Type B pancreatic cell (in vitro differentiated cells): ENCODE measurements at regions not wholly inside any gene's neighbourhood (a gene's known extent, or its start where the extent isn't known, plus 50 kb on each side); places are given as distances from the start of the nearest gene placed in this dataset.
"Not testable (repeated sequence)": the region's sequence is repeated elsewhere in the genome, so short reads cannot be mapped to it uniquely, and the experiment has no call there.

Source experiments
- DNase-seq: peaks from one replicate; pipeline ENCODE4 v3.0.0; 2021; ENCODE audit warnings: mixed read lengths; ENCODE audit not compliant: unreplicated experiment; ENCODE audit errors: extremely low spot score
- H3K27ac Mint-ChIP-seq: 2 replicates; pipeline ENCODE4 v1.8.0; 2021; ENCODE audit warnings: mild to moderate bottlenecking, mixed read lengths
- H3K27me3 Mint-ChIP-seq: 2 replicates; pipeline ENCODE4 v1.8.0; 2021; ENCODE audit warnings: mixed read lengths
- H3K36me3 Mint-ChIP-seq: 2 replicates; pipeline ENCODE4 v1.8.0; 2021; ENCODE audit warnings: mixed read lengths
- H3K4me1 Mint-ChIP-seq: one replicate; pipeline ENCODE4 v1.8.0; 2021; ENCODE audit warnings: mixed read lengths; ENCODE audit not compliant: unreplicated experiment
- H3K4me3 Mint-ChIP-seq: 2 replicates; pipeline ENCODE4 v1.8.0; 2021; ENCODE audit warnings: mild to moderate bottlenecking, mixed read lengths
- H3K9me3 Mint-ChIP-seq: 2 replicates; pipeline ENCODE4 v1.8.0; 2021; ENCODE audit warnings: mixed read lengths
- CTCF ChIP-seq: fragments of 200-600 bp; sonication (generic); conservative IDR thresholded peaks from 2 replicates; pipeline ENCODE4 v1.5.0; 2021; ENCODE audit warnings: antibody characterized with exemption, mild to moderate bottlenecking

GRCh38 chr5:125088522-125089105, 342.2 kb upstream of the ZNF608 start:
- no peak for TF ChIP-seq CTCF
- Mint-ChIP-seq H3K4me3 (no peak overlapping the region), H3K9me3 (peaks cover 5% of the 10 kb centered on the region), H3K4me1 (peaks cover under 1% of the 10 kb centered on the region), H3K27me3 (peaks cover under 1% of the 10 kb centered on the region), H3K36me3 (no peaks in the 10 kb centered on the region), H3K27ac (no peak overlapping the region)
- DNase-seq: no peak

DNA sequence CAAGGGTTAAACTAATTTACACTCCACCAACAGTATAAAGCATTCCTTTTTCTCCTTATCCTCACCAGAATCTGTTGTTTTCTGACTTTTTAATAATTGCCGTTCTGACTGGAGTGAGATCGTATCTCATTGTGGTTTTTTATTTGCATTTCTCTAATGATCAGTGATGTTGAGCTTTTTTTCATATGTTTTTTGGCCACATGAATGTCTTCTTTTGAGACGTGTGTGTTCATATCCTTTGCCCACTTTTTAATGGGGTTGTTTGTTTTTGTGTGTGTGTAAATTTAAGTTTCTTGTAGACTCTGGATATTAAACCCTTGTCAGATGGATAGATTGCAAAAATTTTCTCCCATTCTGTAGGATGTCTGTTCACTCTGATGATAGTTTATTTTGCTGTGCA, 345.7 kb upstream of the ZNF608 start:
- not testable (repeated sequence) for H3K27me3 Mint-ChIP-seq, H3K4me1 Mint-ChIP-seq, H3K27ac Mint-ChIP-seq, DNase-seq, H3K4me3 Mint-ChIP-seq, H3K36me3 Mint-ChIP-seq
- peaks cover 11% of the 10 kb centered on the region for H3K9me3 Mint-ChIP-seq

DNA sequence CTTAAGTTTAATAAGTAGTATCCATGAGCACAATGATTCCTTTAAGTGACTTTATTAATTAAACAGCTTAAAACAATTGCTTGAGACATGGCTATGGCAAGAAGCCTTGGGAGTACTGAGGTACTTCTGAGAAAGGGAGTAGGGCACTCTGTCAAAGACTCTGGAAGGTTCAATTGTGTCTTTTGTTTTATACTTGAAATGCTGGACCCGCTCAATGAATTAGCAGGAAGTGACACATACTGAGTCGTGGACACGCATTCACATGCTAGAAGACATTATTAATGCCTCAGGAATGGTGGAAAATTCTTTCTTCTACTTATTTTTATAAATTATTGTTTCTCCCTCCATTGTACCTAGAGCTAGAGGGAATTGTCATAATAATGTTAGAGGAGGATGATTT, 347.3 kb upstream of the ZNF608 start:
- no peak for TF ChIP-seq CTCF
- Mint-ChIP-seq H3K4me3 (no peak overlapping the region), H3K4me1 (peaks cover 6% of the 10 kb centered on the region), H3K27ac (no peak overlapping the region), H3K9me3 (peaks cover 11% of the 10 kb centered on the region), H3K27me3 (no peaks in the 10 kb centered on the region), H3K36me3 (no peaks in the 10 kb centered on the region)
- no peak for DNase-seq

GRCh38 chr5:125100342-125100741, 353.9 kb upstream of the ZNF608 start:
- TF ChIP-seq CTCF: no peak
- H3K36me3 Mint-ChIP-seq: no peaks in the 10 kb centered on the region
- peaks cover 6% of the 10 kb centered on the region for H3K9me3 Mint-ChIP-seq
- H3K4me1 Mint-ChIP-seq: peaks cover 6% of the 10 kb centered on the region
- no peaks in the 10 kb centered on the region for H3K27me3 Mint-ChIP-seq
- no peak overlapping the region for H3K27ac Mint-ChIP-seq
- DNase-seq: no peak
- H3K4me3 Mint-ChIP-seq: no peak overlapping the region

DNA sequence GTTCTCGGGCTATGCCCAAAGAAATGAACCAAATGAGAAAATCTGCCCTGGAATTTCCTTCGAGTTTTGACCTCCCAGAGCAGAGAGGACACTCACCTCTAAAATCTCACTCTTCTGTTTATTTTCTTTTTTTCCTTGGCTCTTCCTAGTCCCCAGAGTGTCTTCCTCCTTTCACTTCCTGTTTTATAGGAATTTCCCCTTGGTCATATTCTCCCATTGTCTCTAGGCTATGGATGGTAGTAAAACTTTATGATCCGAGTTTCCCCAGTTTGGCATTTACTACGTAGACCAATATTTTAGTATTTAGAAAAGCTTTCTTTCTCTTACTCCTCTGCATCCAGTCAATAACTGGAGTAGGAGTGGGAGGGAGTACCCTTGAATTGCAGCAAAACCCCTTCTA, 354.5 kb upstream of the ZNF608 start:
- peaks cover 6% of the 10 kb centered on the region for H3K4me1 Mint-ChIP-seq
- no peak for TF ChIP-seq CTCF
- no peak for DNase-seq
- H3K9me3 Mint-ChIP-seq: peaks cover 6% of the 10 kb centered on the region
- H3K27me3 Mint-ChIP-seq: no peaks in the 10 kb centered on the region
- no peak overlapping the region for H3K4me3 Mint-ChIP-seq
- H3K27ac Mint-ChIP-seq: no peak overlapping the region
- no peaks in the 10 kb centered on the region for H3K36me3 Mint-ChIP-seq

DNA sequence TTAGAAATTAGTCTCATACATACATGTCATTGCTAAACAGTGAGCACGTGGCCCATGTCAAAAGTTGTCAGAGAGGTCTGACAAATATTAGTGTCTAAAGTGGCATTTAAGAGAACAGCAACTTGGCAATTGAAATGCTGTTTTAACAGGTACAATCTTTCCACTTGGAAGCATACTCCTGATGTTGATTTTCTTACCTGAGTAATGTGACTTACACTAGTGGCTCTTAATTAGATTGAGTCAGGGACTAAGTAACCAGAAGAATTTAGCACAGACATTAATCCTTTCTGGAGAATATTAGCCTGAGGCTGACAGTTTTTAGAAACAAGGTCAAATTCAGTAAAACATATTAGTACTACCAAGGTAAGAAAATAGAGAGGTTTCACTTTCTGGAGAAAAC, 357.0 kb upstream of the ZNF608 start:
- Mint-ChIP-seq H3K4me1 (peaks cover 8% of the 10 kb centered on the region), H3K4me3 (no peak overlapping the region), H3K27ac (no peak overlapping the region), H3K27me3 (no peaks in the 10 kb centered on the region), H3K36me3 (no peaks in the 10 kb centered on the region), H3K9me3 (no peaks in the 10 kb centered on the region)
- no peak for DNase-seq
- no peak for TF ChIP-seq CTCF
